ENCODE measurements at regions not wholly inside any gene's neighbourhood (a gene's known extent, or its start where the extent isn't known, plus 50 kb on each side); places are given as distances from the start of the nearest gene placed in this dataset.

GRCh38 chr16:17984810-17985209 lies 351.7 kb downstream of the NPIPA8 start:
- TF ChIP-seq CTCF (IDR thresholded peaks at IDR 0.05): no peak
- Mint-ChIP-seq H3K36me3 (ENCODE audit: low read depth) (no peaks in the 10 kb centered on the region), H3K9me3 (ENCODE audit: low read depth) (peaks cover 8% of the 10 kb centered on the region), H3K4me1 (ENCODE audit: low read depth) (no peaks in the 10 kb centered on the region), H3K27ac (ENCODE audit: unreplicated experiment) (no peak overlapping the region), H3K4me3 (ENCODE audit: unreplicated experiment) (no peak overlapping the region), H3K27me3 (ENCODE audit: low read depth) (no peaks in the 10 kb centered on the region)
- DNase-seq (ENCODE audit: low spot score): no peak

DNA sequence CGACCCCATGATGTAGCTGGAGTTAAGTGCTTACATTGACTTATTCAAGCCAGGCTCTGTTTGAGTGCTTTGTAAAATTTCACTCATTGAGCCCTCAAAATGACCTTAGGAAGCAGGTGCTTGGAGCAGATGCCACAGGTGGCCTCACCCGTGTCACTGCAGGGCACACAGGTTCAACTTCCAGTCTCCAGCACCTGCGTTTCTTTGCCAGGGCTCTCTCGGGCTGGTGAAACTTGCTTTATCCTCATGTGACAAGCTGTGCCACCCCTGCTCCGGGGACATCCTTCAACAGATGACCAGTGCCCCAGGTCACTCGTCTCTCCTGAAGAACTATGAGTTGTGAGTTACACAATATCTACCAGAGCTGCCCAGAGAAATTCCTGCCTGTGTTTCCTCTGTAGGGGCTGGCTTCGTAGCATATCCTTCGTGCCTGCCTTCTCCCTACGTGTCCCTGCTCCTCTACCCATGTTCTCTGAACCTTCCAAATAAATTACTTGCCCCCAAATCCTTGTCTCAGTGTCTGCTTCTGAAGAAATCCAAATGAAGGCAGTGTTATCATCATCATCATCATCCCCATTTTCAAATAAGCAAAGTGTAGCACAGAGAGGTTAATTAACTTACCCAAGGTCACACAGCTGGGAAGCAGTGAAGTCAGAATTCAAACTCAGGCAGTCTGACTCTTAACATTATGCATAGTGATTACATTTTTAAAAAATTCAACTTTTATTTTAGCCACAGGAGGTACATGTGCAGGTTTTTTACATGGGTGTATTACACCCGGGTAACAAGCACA lies 352.5 kb downstream of the NPIPA8 start:
- no peak for TF ChIP-seq CTCF (IDR thresholded peaks at IDR 0.05)
- DNase-seq (ENCODE audit: low spot score): no peak
- H3K27ac Mint-ChIP-seq (ENCODE audit: unreplicated experiment): no peak overlapping the region

GRCh38 chr16:17983114-17983513 lies 353.4 kb downstream of the NPIPA8 start:
- TF ChIP-seq CTCF (IDR thresholded peaks at IDR 0.05): no peak

More for the DNA sequence above, 352.5 kb downstream of the NPIPA8 start:
- no peaks in the 10 kb centered on the region for H3K4me1 Mint-ChIP-seq (ENCODE audit: low read depth)
- H3K27me3 Mint-ChIP-seq (ENCODE audit: low read depth): no peaks in the 10 kb centered on the region
- no peak overlapping the region for H3K4me3 Mint-ChIP-seq (ENCODE audit: unreplicated experiment)
- H3K36me3 Mint-ChIP-seq (ENCODE audit: low read depth): no peaks in the 10 kb centered on the region
- H3K9me3 Mint-ChIP-seq (ENCODE audit: low read depth): peaks cover 15% of the 10 kb centered on the region

DNA sequence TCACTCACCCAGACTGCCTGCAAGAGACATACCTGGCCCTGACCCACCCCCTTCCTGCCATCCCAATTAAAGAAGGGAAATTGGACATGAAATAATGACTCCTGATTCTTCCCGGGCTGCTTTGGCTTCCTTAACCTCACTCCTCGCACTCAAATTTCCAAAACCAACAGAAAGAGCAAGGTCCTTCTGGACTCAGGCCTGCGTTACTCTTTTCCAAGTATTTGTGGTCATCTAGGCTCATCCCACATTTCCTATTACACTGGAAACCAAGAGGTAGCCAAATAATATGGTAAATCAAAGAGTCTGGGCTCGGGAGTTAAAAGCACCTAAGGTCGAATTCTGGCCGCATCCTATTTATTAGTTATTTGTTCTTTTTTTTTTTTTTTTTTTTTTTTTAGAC lies 359.3 kb downstream of the NPIPA8 start:
- Mint-ChIP-seq H3K4me3 (ENCODE audit: unreplicated experiment) (no peak overlapping the region), H3K36me3 (ENCODE audit: low read depth) (no peaks in the 10 kb centered on the region), H3K27me3 (ENCODE audit: low read depth) (no peaks in the 10 kb centered on the region), H3K4me1 (ENCODE audit: low read depth) (no peaks in the 10 kb centered on the region), H3K27ac (ENCODE audit: unreplicated experiment) (no peak overlapping the region), H3K9me3 (ENCODE audit: low read depth) (peaks cover 31% of the 10 kb centered on the region)
- no peak for TF ChIP-seq CTCF (IDR thresholded peaks at IDR 0.05)
- DNase-seq (ENCODE audit: low spot score): no peak

More at GRCh38 chr16:17983114-17983513, 353.4 kb downstream of the NPIPA8 start:
- Mint-ChIP-seq H3K27me3 (ENCODE audit: low read depth) (no peaks in the 10 kb centered on the region), H3K4me3 (ENCODE audit: unreplicated experiment) (no peak overlapping the region), H3K36me3 (ENCODE audit: low read depth) (no peaks in the 10 kb centered on the region), H3K4me1 (ENCODE audit: low read depth) (no peaks in the 10 kb centered on the region), H3K27ac (ENCODE audit: unreplicated experiment) (no peak overlapping the region), H3K9me3 (ENCODE audit: low read depth) (peaks cover 20% of the 10 kb centered on the region)
- DNase-seq (ENCODE audit: low spot score): no peak

DNA sequence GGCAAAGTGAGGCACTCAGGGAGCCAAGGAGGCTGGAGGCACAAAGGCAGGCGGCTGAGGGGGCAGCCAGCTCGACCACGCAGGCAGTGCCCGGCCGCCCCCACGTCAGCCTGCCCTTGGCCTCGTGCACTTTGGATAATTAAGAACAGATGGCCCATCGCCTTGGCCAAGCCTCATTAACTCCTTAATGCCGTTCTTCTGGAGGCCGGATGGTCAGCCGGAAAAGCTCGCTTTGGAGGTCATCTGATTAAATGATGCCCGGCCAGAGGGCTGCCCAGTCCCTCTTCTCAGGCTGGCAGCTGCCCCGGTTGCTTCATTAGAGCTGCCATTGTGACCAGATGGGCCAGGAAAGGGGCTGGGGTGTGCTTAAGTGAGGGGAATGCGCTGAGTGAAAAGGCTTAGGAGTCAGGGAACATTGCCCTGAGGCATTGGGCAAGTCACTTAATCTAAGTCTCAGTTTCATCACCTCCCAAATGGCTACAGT lies 364.0 kb downstream of the NPIPA8 start:
- Mint-ChIP-seq H3K4me1 (ENCODE audit: low read depth) (no peaks in the 10 kb centered on the region), H3K4me3 (ENCODE audit: unreplicated experiment) (no peak overlapping the region), H3K27ac (ENCODE audit: unreplicated experiment) (no peak overlapping the region), H3K27me3 (ENCODE audit: low read depth) (no peaks in the 10 kb centered on the region), H3K36me3 (ENCODE audit: low read depth) (no peaks in the 10 kb centered on the region), H3K9me3 (ENCODE audit: low read depth) (peaks cover 14% of the 10 kb centered on the region)
- no peak for TF ChIP-seq CTCF (IDR thresholded peaks at IDR 0.05)
- DNase-seq (ENCODE audit: low spot score): no peak
